Stomach (tissue), 8 donors: ENCODE measurements at regions not wholly inside any gene's neighbourhood (a gene's known extent, or its start where the extent isn't known, plus 50 kb on each side); places are given as distances from the start of the nearest gene placed in this dataset.
A peak's percentile ranks its signal among the peaks of the same experiment; 100 is the strongest.
"Not testable (repeated sequence)": the region's sequence is repeated elsewhere in the genome, so short reads cannot be mapped to it uniquely, and the experiment has no call there.

Source experiments
- DNase-seq, 2 donors: peaks; one replicate each; pipeline versions ENCODE4 v3.0.0 to v3.0.0-alpha.2; 2013 to 2019
- H3K27ac ChIP-seq, 5 donors: fragments of 200-600 bp in 4 of 5; sonication (generic) in 4 of 5; one replicate each; pipeline ENCODE4 v1.5.1; 2013 to 2019; ENCODE audit warnings: mild to moderate bottlenecking in 1 of 5, moderate library complexity in 1 of 5
- H3K27me3 ChIP-seq, 3 donors: fragments of 200-600 bp; sonication (generic); one replicate each; pipeline ENCODE4 v1.5.1; 2017 to 2019; ENCODE audit warnings: mixed run types in 1 of 3
- H3K36me3 ChIP-seq, 4 donors: fragments of 200-600 bp; sonication (generic); 1 replicate in 3 of 4; 2 replicates in 1 of 4; pipeline ENCODE4 v1.5.1; 2016 to 2019
- H3K4me1 ChIP-seq, 4 donors: fragments of 200-600 bp; sonication (generic); one replicate each; pipeline ENCODE4 v1.5.1; 2016 to 2019
- H3K4me3 ChIP-seq, 4 donors: fragments of 200-600 bp; sonication (generic) in 3 of 4; one replicate each; pipeline ENCODE4 v1.5.1; 2016 to 2019; ENCODE audit warnings: mild to moderate bottlenecking in 1 of 4
- H3K9me3 ChIP-seq, 4 donors: fragments of 200-600 bp; sonication (generic); one replicate each; pipeline ENCODE4 v1.5.1; 2016 to 2019
- CTCF ChIP-seq, 7 experiments: fragments of 450-650 bp in 4 of 7; fragments of 200-600 bp in 3 of 7; sonication (generic) in 3 of 7; IDR thresholded peaks; one replicate each; pipeline ENCODE4 v1.5.1; 2016 to 2019; ENCODE audit warnings: antibody characterized with exemption in 7 of 7, control low read depth in 2 of 7, mild to moderate bottlenecking in 1 of 7
- EP300 ChIP-seq: sonication (generic); formaldehyde crosslinking; IDR thresholded peaks from one replicate; pipeline ENCODE4 v1.6.1; 2017; ENCODE audit warnings: antibody characterized with exemption
- POLR2A ChIP-seq, 4 donors: fragments of 450-650 bp; IDR thresholded peaks; one replicate each; pipeline ENCODE4 v1.6.1; 2016; ENCODE audit warnings: antibody characterized with exemption in 4 of 4, control low read depth in 2 of 4, mild to moderate bottlenecking in 1 of 4, moderate library complexity in 1 of 4
- POLR2AphosphoS5 ChIP-seq, 3 donors: sonication (generic); formaldehyde crosslinking; IDR thresholded peaks; one replicate each; pipeline ENCODE4 v1.6.1; 2016; ENCODE audit warnings: antibody characterized with exemption in 3 of 3
- WGBS, 5 donors: extraction: QIAGEN DNeasy Blood & Tissue Kit in 3 of 5; methylation state at CpG; one replicate each; pipeline versions ENCODE4 v1.1.5 to v1.1.7; 2013 to 2018; 5-methylcytosine and 5-hydroxymethylcytosine counted together
- intact Hi-C: fragments of 100-400 bp; cut with DNase I; formaldehyde crosslinking; loops from one replicate; pipeline ENCODE4 v1.15.1; 2023; ENCODE audit warnings: low total_unique reads
- donor health status: healthy with polysubstance abuse.
- donor health status: Bipolar disorder and iron deficiency.
- donor health status: healthy.

- TF ChIP-seq POLR2AphosphoS5 (IDR thresholded peaks at IDR 0.05): no peak
- no peak for TF ChIP-seq CTCF (IDR thresholded peaks at IDR 0.05)
- no peak for TF ChIP-seq POLR2A (IDR thresholded peaks at IDR 0.05)
- TF ChIP-seq EP300: no peak
- no peaks in the 10 kb centered on the region for H3K9me3 ChIP-seq
- no peak overlapping the region for H3K4me3 ChIP-seq
- 83 to 93% (median 89%) methylated on average over 12 of the region's 12 CpGs for WGBS, 5 donors
- H3K36me3 ChIP-seq: peaks cover 0 to 25% (median 21%) of the 10 kb centered on the region in 4 donors
- no peaks in the 10 kb centered on the region for H3K27me3 ChIP-seq
- no peak for DNase-seq
- no peak overlapping the region for H3K27ac ChIP-seq
- peaks cover 22 to 46% (median 30%) of the 10 kb centered on the region in 4 donors for H3K4me1 ChIP-seq
- intact Hi-C loops: no loop called here
Observed at GRCh38 chr16:27624154-27625049, 74.5 kb downstream of the KATNIP start.

GRCh38 chr16:27625050-27625697 lies 75.2 kb downstream of the KATNIP start:
- peak in 1 of 2 donors; percentile 83 for DNase-seq
- intact Hi-C loops: no loop called here
- Histone ChIP-seq H3K36me3 (peaks cover 0 to 25% (median 17%) of the 10 kb centered on the region in 4 donors), H3K4me1 (peaks cover 22 to 46% (median 30%) of the 10 kb centered on the region in 4 donors), H3K27ac (peak overlapping the region in 1 of 5 donors; percentile 5), H3K9me3 (no peaks in the 10 kb centered on the region), H3K4me3 (no peak overlapping the region), H3K27me3 (no peaks in the 10 kb centered on the region)
- TF ChIP-seq POLR2AphosphoS5 (IDR thresholded peaks at IDR 0.05) (peak in 1 of 3 donors; percentile 24), EP300 (no peak)
- WGBS, 5 donors: 35 to 59% (median 40%) methylated on average over 7 of the region's 7 CpGs

GRCh38 chr16:27627136-27627535 lies 77.2 kb downstream of the KATNIP start:
- intact Hi-C loops: no loop called here
- WGBS, 5 donors: 79 to 87% (median 83%) methylated on average over 7 of the region's 7 CpGs
- H3K4me1 ChIP-seq: peaks cover 22 to 46% (median 30%) of the 10 kb centered on the region in 4 donors

GRCh38 chr16:27628241-27628942 lies 78.4 kb downstream of the KATNIP start:
- Histone ChIP-seq H3K36me3 (peaks cover 3 to 38% (median 25%) of the 10 kb centered on the region in 4 donors), H3K4me3 (no peak overlapping the region), H3K27me3 (no peaks in the 10 kb centered on the region), H3K9me3 (no peaks in the 10 kb centered on the region), H3K4me1 (peaks cover 22 to 46% (median 30%) of the 10 kb centered on the region in 4 donors), H3K27ac (peak overlapping the region in 1 of 5 donors; percentile 22)
- WGBS, 5 donors: 44 to 66% (median 48%) methylated on average over 14 to 15 of the region's 15 CpGs
- intact Hi-C loops: no loop called here
- peak in 1 of 2 donors; percentile 81 for DNase-seq
- TF ChIP-seq POLR2A (IDR thresholded peaks at IDR 0.05) (no peak), EP300 (no peak), CTCF (IDR thresholded peaks at IDR 0.05) (no peak), POLR2AphosphoS5 (IDR thresholded peaks at IDR 0.05) (no peak)

More at GRCh38 chr16:27627136-27627535, 77.2 kb downstream of the KATNIP start:
- H3K4me3 ChIP-seq: no peak overlapping the region
- H3K27ac ChIP-seq: no peak overlapping the region
- peaks cover 3 to 30% (median 25%) of the 10 kb centered on the region in 4 donors for H3K36me3 ChIP-seq
- no peaks in the 10 kb centered on the region for H3K9me3 ChIP-seq
- no peak for TF ChIP-seq POLR2AphosphoS5 (IDR thresholded peaks at IDR 0.05)
- no peak for TF ChIP-seq CTCF (IDR thresholded peaks at IDR 0.05)
- TF ChIP-seq POLR2A (IDR thresholded peaks at IDR 0.05): no peak
- TF ChIP-seq EP300: no peak
- no peak for DNase-seq
- no peaks in the 10 kb centered on the region for H3K27me3 ChIP-seq

- H3K27me3 ChIP-seq, H3K4me3 ChIP-seq, H3K9me3 ChIP-seq, intact Hi-C loops, DNase-seq, H3K27ac ChIP-seq: not testable (repeated sequence)
- 89 to 95% (median 90%) methylated on average over 8 of the region's 8 CpGs for WGBS, 5 donors
- H3K36me3 ChIP-seq: peaks cover 3 to 43% (median 28%) of the 10 kb centered on the region in 4 donors
- peaks cover 22 to 46% (median 30%) of the 10 kb centered on the region in 4 donors for H3K4me1 ChIP-seq
Observed at GRCh38 chr16:27628943-27629462, 79.1 kb downstream of the KATNIP start.
